BE2C (cell line): ENCODE measurements at regions not wholly inside any gene's neighbourhood (a gene's known extent, or its start where the extent isn't known, plus 50 kb on each side); places are given as distances from the start of the nearest gene placed in this dataset.

Source experiments
- DNase-seq: peaks from one replicate; pipeline ENCODE4 v3.0.0-alpha.2; 2020
- H3K27me3 ChIP-seq: fragments of 250-450 bp; sonication (Bioruptor Pico); 2 replicates; pipeline ENCODE4 v1.5.1; 2020; ENCODE audit warnings: mild to moderate bottlenecking
- H3K36me3 ChIP-seq: fragments of 250-450 bp; sonication (Bioruptor Pico); 2 replicates; pipeline ENCODE4 v1.5.1; 2020; ENCODE audit warnings: mild to moderate bottlenecking
- H3K4me1 ChIP-seq: fragments of 250-450 bp; sonication (Bioruptor Pico); 2 replicates; pipeline ENCODE4 v1.5.1; 2020
- H3K4me3 ChIP-seq: 2 replicates; pipeline ENCODE4 v1.5.1; 2011; ENCODE audit warnings: low read depth, low read length
- H3K9me3 ChIP-seq: fragments of 250-450 bp; sonication (Bioruptor Pico); 2 replicates; pipeline ENCODE4 v1.5.1; 2020
- CTCF ChIP-seq: IDR thresholded peaks from 2 replicates; pipeline ENCODE4 v1.5.1; 2012; ENCODE audit warnings: mild to moderate bottlenecking, low read depth, low read length

DNA sequence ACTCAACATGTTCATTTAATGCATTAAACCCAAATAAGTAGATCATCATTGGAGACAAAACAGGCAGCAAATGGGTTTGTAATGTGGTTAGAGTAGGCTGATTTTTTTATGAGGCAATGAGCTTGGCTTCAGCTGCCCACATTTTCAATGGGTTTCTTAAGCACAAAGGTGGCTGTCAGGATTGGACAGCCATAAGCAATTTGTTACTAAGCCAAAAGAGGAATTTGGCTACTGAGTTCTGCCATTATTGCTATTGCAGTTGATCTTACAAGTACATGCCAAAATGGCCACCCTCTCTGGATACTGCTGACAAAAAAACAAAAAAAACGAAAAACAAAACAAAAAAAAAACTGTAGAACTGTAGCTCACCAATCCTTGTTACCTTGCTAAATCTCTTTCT is 1348.0 kb upstream of the PIK3C3 start:
- H3K4me1 ChIP-seq, result no peaks in the 10 kb centered on the region
- DNase-seq, result no peak
- no peaks in the 10 kb centered on the region for H3K9me3 ChIP-seq
- TF ChIP-seq CTCF, result no peak
- no peaks in the 10 kb centered on the region for H3K36me3 ChIP-seq
- H3K4me3 ChIP-seq, result no peak overlapping the region
- no peaks in the 10 kb centered on the region for H3K27me3 ChIP-seq

GRCh38 chr18:40583671-40584070 is 1371.4 kb upstream of the PIK3C3 start:
- no peaks in the 10 kb centered on the region for H3K36me3 ChIP-seq
- H3K9me3 ChIP-seq, result no peaks in the 10 kb centered on the region
- no peak for TF ChIP-seq CTCF
- no peak for DNase-seq
- H3K4me1 ChIP-seq, result no peaks in the 10 kb centered on the region
- no peak overlapping the region for H3K4me3 ChIP-seq
- no peaks in the 10 kb centered on the region for H3K27me3 ChIP-seq

DNA sequence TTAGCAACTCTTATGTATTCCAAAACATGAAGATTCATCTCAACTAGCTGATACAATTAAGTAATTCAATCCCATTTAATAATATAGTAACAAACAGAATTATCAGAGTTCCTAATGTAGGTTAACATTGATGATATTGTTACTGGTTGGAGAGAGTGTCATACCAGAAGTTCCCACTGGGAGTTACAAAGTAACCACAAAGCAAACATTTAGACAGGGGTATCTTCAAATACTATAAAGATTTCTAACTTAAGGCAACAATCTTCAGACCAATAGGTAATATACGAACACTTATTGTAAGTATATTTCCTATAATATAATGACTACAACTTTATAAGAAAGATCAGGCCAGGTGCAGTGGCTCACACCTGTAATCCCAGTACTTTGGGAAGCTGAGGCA is 1372.9 kb upstream of the PIK3C3 start:
- no peak for DNase-seq
- H3K27me3 ChIP-seq, result no peaks in the 10 kb centered on the region
- no peaks in the 10 kb centered on the region for H3K9me3 ChIP-seq
- no peak overlapping the region for H3K4me3 ChIP-seq
- no peaks in the 10 kb centered on the region for H3K36me3 ChIP-seq
- H3K4me1 ChIP-seq, result no peaks in the 10 kb centered on the region
- TF ChIP-seq CTCF, result no peak

DNA sequence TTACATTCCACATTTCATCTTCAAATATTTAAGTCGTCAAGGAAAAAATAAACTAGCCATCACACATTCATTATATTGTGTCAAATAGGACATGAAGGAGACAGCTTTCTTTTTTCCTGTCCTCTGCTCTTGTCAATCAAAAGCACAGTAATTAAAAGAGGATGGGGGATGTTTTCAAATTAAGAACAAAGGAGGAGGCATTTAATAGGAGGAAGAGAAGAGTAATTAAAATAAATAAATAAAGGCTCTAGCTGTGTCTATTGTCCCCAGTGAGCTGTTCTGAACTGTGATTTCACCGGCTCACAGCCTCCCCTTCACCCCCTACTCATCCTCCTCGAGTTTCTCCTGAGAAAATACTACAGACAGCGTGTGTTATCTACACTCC is 1377.1 kb upstream of the PIK3C3 start:
- no peaks in the 10 kb centered on the region for H3K36me3 ChIP-seq
- no peak for DNase-seq
- TF ChIP-seq CTCF, result no peak

GRCh38 chr18:40577239-40577980 is 1377.6 kb upstream of the PIK3C3 start:
- no peaks in the 10 kb centered on the region for H3K9me3 ChIP-seq
- H3K4me3 ChIP-seq, result no peak overlapping the region
- no peak for DNase-seq
- H3K4me1 ChIP-seq, result no peaks in the 10 kb centered on the region
- TF ChIP-seq CTCF, result no peak
- no peaks in the 10 kb centered on the region for H3K27me3 ChIP-seq
- H3K36me3 ChIP-seq, result no peaks in the 10 kb centered on the region

More for the DNA sequence above, 1377.1 kb upstream of the PIK3C3 start:
- Histone ChIP-seq H3K27me3 (no peaks in the 10 kb centered on the region), H3K4me3 (no peak overlapping the region), H3K4me1 (no peaks in the 10 kb centered on the region), H3K9me3 (no peaks in the 10 kb centered on the region)

DNA sequence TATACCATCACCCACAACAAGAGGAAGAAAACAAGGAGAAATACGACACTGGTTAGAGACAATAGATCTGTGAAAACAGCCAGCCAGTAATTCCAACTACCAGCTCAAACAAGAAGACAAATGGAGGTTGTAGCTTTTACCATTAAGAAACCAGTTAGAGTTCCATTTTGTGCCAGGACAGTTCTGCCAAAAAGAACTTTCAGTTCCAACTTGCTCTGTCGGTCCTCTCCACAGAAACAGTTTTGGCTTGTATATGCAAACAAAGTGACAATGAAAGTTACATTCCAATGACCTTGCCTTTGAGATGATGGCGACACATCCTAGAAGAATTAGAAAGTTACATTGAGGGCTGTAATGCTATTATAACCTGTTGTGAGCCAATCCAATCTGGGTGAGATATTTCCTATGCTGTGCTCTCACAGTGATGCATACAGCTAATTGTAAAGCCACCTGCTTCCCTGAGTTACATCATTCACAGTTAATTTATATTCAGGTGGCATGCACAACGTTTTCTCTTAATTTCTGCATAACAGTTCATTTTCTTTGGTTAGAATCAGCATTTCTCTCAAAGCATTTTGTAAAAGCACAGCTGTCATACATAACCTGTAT is 1378.4 kb upstream of the PIK3C3 start:
- Histone ChIP-seq H3K9me3 (no peaks in the 10 kb centered on the region), H3K27me3 (no peaks in the 10 kb centered on the region), H3K4me1 (no peaks in the 10 kb centered on the region), H3K4me3 (no peak overlapping the region), H3K36me3 (no peaks in the 10 kb centered on the region)
- DNase-seq, result no peak
- no peak for TF ChIP-seq CTCF
